OCI-LY1 (cell line): ENCODE measurements at regions not wholly inside any gene's neighbourhood (a gene's known extent, or its start where the extent isn't known, plus 50 kb on each side); places are given as distances from the start of the nearest gene placed in this dataset.

ENCODE experiments used
- EZH2 ChIP-seq: fragments of 200-600 bp; sonication (generic), shearing (Covaris generic); IDR thresholded peaks from 2 replicates; pipeline ENCODE4 v1.8.0; 2017; ENCODE audit warnings: borderline replicate concordance, mixed run types, mild to moderate bottlenecking, antibody characterized with exemption, low read length, moderate library complexity, mixed read lengths
- TF ChIP-seq, protein P1 (sequence below): fragments of 200-600 bp; sonication (generic), shearing (Covaris generic); IDR thresholded peaks from 2 replicates; pipeline ENCODE4 v1.5.1; 2017; ENCODE audit warnings: mild to moderate bottlenecking, antibody characterized with exemption, low read length, moderate library complexity, mixed read lengths

DNA sequence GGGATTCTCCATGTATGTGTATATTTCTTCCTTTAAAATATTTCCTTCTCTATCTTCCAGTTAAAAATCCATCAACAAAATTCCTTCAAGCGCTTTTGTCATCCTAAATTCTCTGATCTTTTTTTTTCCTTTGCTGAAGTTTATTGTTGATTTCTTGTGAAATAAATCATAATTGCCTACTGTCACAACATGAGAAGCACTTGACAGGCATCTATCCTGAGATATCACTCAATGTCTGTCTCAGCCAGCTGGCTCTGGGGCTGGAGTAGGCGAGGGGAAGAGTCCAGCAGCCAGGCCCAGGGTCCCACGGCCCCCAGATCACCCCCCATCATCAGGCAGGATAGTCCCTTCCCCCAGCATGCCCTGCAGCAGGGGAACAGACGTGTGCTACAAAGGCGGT lies 109.0 kb upstream of the TLE3 start:
- TF ChIP-seq, protein P1, sequence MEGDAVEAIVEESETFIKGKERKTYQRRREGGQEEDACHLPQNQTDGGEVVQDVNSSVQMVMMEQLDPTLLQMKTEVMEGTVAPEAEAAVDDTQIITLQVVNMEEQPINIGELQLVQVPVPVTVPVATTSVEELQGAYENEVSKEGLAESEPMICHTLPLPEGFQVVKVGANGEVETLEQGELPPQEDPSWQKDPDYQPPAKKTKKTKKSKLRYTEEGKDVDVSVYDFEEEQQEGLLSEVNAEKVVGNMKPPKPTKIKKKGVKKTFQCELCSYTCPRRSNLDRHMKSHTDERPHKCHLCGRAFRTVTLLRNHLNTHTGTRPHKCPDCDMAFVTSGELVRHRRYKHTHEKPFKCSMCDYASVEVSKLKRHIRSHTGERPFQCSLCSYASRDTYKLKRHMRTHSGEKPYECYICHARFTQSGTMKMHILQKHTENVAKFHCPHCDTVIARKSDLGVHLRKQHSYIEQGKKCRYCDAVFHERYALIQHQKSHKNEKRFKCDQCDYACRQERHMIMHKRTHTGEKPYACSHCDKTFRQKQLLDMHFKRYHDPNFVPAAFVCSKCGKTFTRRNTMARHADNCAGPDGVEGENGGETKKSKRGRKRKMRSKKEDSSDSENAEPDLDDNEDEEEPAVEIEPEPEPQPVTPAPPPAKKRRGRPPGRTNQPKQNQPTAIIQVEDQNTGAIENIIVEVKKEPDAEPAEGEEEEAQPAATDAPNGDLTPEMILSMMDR, result no peak
- no peak for TF ChIP-seq EZH2
